ENCODE measurements at regions not wholly inside any gene's neighbourhood (a gene's known extent, or its start where the extent isn't known, plus 50 kb on each side); places are given as distances from the start of the nearest gene placed in this dataset.
A peak's percentile ranks its signal among the peaks of the same experiment; 100 is the strongest.

GRCh38 chr21:32843561-32843960 lies 72.0 kb upstream of the PAXBP1 start:
- Mint-ChIP-seq H3K4me1 (ENCODE audit: low read depth, unreplicated experiment) (peaks cover 7% of the 10 kb centered on the region), H3K9me3 (ENCODE audit: unreplicated experiment) (peaks cover 4% of the 10 kb centered on the region), H3K27me3 (ENCODE audit: low read depth, unreplicated experiment) (peaks cover 13% of the 10 kb centered on the region), H3K4me3 (ENCODE audit: unreplicated experiment) (no peak overlapping the region), H3K27ac (ENCODE audit: unreplicated experiment) (no peak overlapping the region), H3K36me3 (ENCODE audit: low read depth, unreplicated experiment) (no peaks in the 10 kb centered on the region)
- no peaks in the 10 kb centered on the region for H3K9me3 ChIP-seq (ENCODE audit: insufficient read depth, low read depth, low read length)
- no peak overlapping the region for H3K9ac ChIP-seq (ENCODE audit: low read length)
- peaks cover 12% of the 10 kb centered on the region for H3K27me3 ChIP-seq (ENCODE audit: insufficient read depth, low read length)
- H3K27ac ChIP-seq (ENCODE audit: low read depth, low read length) = no peak overlapping the region
- H2AFZ ChIP-seq (ENCODE audit: low read depth, low read length) = no peak overlapping the region
- FAIRE-seq = no peak
- H3K36me3 ChIP-seq (ENCODE audit: insufficient read depth, low read length) = no peaks in the 10 kb centered on the region
- no peak overlapping the region for H3K4me2 ChIP-seq (ENCODE audit: low read length)
- no peaks in the 10 kb centered on the region for H4K20me1 ChIP-seq (ENCODE audit: insufficient read depth, low read length)
- no peaks in the 10 kb centered on the region for H3K79me2 ChIP-seq (ENCODE audit: insufficient read depth, low read length)
- TF ChIP-seq CTCF (IDR thresholded peaks at IDR 0.05; ENCODE audit: insufficient read depth, low read depth, low read length) = no peak
- TF ChIP-seq EZH2 (IDR thresholded peaks at IDR 0.05; ENCODE audit: insufficient read depth, low read length) = no peak
- H3K4me1 ChIP-seq (ENCODE audit: insufficient read depth, low read length) = peaks cover 8% of the 10 kb centered on the region
- DNase-seq (ENCODE audit: low read depth) = no peak
- no peak overlapping the region for H3K4me3 ChIP-seq (ENCODE audit: insufficient read depth, low read depth, low read length)

- H3K79me2 ChIP-seq (ENCODE audit: insufficient read depth, low read length) = no peaks in the 10 kb centered on the region
- H3K27ac ChIP-seq (ENCODE audit: low read depth, low read length) = no peak overlapping the region
- FAIRE-seq (no peak), DNase-seq (ENCODE audit: low read depth) (no peak)
- no peak overlapping the region for H3K9ac ChIP-seq (ENCODE audit: low read length)
- H3K27me3 Mint-ChIP-seq (ENCODE audit: low read depth, unreplicated experiment) = peaks cover 12% of the 10 kb centered on the region
- peaks cover 4% of the 10 kb centered on the region for H3K9me3 Mint-ChIP-seq (ENCODE audit: unreplicated experiment)
- H3K4me1 ChIP-seq (ENCODE audit: insufficient read depth, low read length) = peaks cover 8% of the 10 kb centered on the region
- H3K9me3 ChIP-seq (ENCODE audit: insufficient read depth, low read depth, low read length) = no peaks in the 10 kb centered on the region
- peaks cover 16% of the 10 kb centered on the region for H3K27me3 ChIP-seq (ENCODE audit: insufficient read depth, low read length)
- no peaks in the 10 kb centered on the region for H4K20me1 ChIP-seq (ENCODE audit: insufficient read depth, low read length)
- no peak for TF ChIP-seq EZH2 (IDR thresholded peaks at IDR 0.05; ENCODE audit: insufficient read depth, low read length)
- TF ChIP-seq CTCF (IDR thresholded peaks at IDR 0.05; ENCODE audit: insufficient read depth, low read depth, low read length) = no peak
- peak overlapping the region; percentile 17 for H3K4me2 ChIP-seq (ENCODE audit: low read length)
- H2AFZ ChIP-seq (ENCODE audit: low read depth, low read length) = no peak overlapping the region
- peaks cover 7% of the 10 kb centered on the region for H3K4me1 Mint-ChIP-seq (ENCODE audit: low read depth, unreplicated experiment)
- no peak overlapping the region for H3K4me3 ChIP-seq (ENCODE audit: insufficient read depth, low read depth, low read length)
- H3K36me3 ChIP-seq (ENCODE audit: insufficient read depth, low read length) = no peaks in the 10 kb centered on the region
- H3K27ac Mint-ChIP-seq (ENCODE audit: unreplicated experiment) = no peak overlapping the region
- H3K36me3 Mint-ChIP-seq (ENCODE audit: low read depth, unreplicated experiment) = no peaks in the 10 kb centered on the region
- no peak overlapping the region for H3K4me3 Mint-ChIP-seq (ENCODE audit: unreplicated experiment)
Observed at GRCh38 chr21:32844076-32844475, 72.5 kb upstream of the PAXBP1 start.

- peak; percentile 62 for DNase-seq (ENCODE audit: low read depth)
- Histone ChIP-seq H3K27ac (ENCODE audit: low read depth, low read length) (no peak overlapping the region), H3K27me3 (ENCODE audit: insufficient read depth, low read length) (peaks cover 22% of the 10 kb centered on the region), H3K4me2 (ENCODE audit: low read length) (peak overlapping the region; percentile 17), H3K4me3 (ENCODE audit: insufficient read depth, low read depth, low read length) (no peak overlapping the region), H3K79me2 (ENCODE audit: insufficient read depth, low read length) (no peaks in the 10 kb centered on the region), H2AFZ (ENCODE audit: low read depth, low read length) (no peak overlapping the region), H3K9ac (ENCODE audit: low read length) (no peak overlapping the region), H3K4me1 (ENCODE audit: insufficient read depth, low read length) (peaks cover 8% of the 10 kb centered on the region), H4K20me1 (ENCODE audit: insufficient read depth, low read length) (no peaks in the 10 kb centered on the region), H3K9me3 (ENCODE audit: insufficient read depth, low read depth, low read length) (no peaks in the 10 kb centered on the region), H3K36me3 (ENCODE audit: insufficient read depth, low read length) (no peaks in the 10 kb centered on the region)
- Mint-ChIP-seq H3K27me3 (ENCODE audit: low read depth, unreplicated experiment) (peaks cover 6% of the 10 kb centered on the region), H3K36me3 (ENCODE audit: low read depth, unreplicated experiment) (no peaks in the 10 kb centered on the region), H3K4me1 (ENCODE audit: low read depth, unreplicated experiment) (peaks cover 7% of the 10 kb centered on the region), H3K4me3 (ENCODE audit: unreplicated experiment) (no peak overlapping the region), H3K9me3 (ENCODE audit: unreplicated experiment) (peaks cover 4% of the 10 kb centered on the region), H3K27ac (ENCODE audit: unreplicated experiment) (no peak overlapping the region)
- TF ChIP-seq EZH2 (IDR thresholded peaks at IDR 0.05; ENCODE audit: insufficient read depth, low read length) (no peak), CTCF (IDR thresholded peaks at IDR 0.05; ENCODE audit: insufficient read depth, low read depth, low read length) (peak; percentile 7)
- FAIRE-seq = peak; percentile 97
Observed at GRCh38 chr21:32844653-32845436, 73.3 kb upstream of the PAXBP1 start.
